Ascending aorta (tissue), 2 donors: ENCODE measurements at regions not wholly inside any gene's neighbourhood (a gene's known extent, or its start where the extent isn't known, plus 50 kb on each side); places are given as distances from the start of the nearest gene placed in this dataset.

Experiments used
- DNase-seq, 2 donors: peaks; one replicate each; pipeline ENCODE4 v3.0.0-alpha.2; 2019; ENCODE audit warnings: low spot score in 2 of 2
- H3K27ac ChIP-seq, 2 donors: fragments of 200-600 bp; sonication (generic); one replicate each; pipeline ENCODE4 v1.5.1; 2016 to 2017; ENCODE audit warnings: mild to moderate bottlenecking in 1 of 2
- H3K27me3 ChIP-seq: fragments of 200-600 bp; sonication (generic); one replicate; pipeline ENCODE4 v1.5.1; 2017
- H3K36me3 ChIP-seq, 2 donors: fragments of 200-600 bp; sonication (generic); one replicate each; pipeline ENCODE4 v1.5.1; 2016
- H3K4me1 ChIP-seq, 2 donors: fragments of 200-600 bp; sonication (generic); one replicate each; pipeline ENCODE4 v1.5.1; 2016 to 2017; ENCODE audit warnings: mild to moderate bottlenecking in 1 of 2
- H3K4me3 ChIP-seq, 2 donors: fragments of 200-600 bp; sonication (generic); one replicate each; pipeline ENCODE4 v1.5.1; 2016 to 2017; ENCODE audit warnings: mild to moderate bottlenecking in 1 of 2
- H3K9me3 ChIP-seq, 2 donors: fragments of 200-600 bp; sonication (generic); one replicate each; pipeline ENCODE4 v1.5.1; 2016
- CTCF ChIP-seq, 3 experiments: fragments of 200-600 bp in 2 of 3; fragments of 450-650 bp in 1 of 3; sonication (generic) in 2 of 3; IDR thresholded peaks; one replicate each; pipeline ENCODE4 v1.5.1; 2016 to 2019; ENCODE audit warnings: antibody characterized with exemption in 3 of 3, mild to moderate bottlenecking in 1 of 3, moderate library complexity in 1 of 3
- intact Hi-C: fragments of 100-400 bp; cut with DNase I; formaldehyde crosslinking; loops from one replicate; pipeline ENCODE4 v1.15.1; 2023

DNA sequence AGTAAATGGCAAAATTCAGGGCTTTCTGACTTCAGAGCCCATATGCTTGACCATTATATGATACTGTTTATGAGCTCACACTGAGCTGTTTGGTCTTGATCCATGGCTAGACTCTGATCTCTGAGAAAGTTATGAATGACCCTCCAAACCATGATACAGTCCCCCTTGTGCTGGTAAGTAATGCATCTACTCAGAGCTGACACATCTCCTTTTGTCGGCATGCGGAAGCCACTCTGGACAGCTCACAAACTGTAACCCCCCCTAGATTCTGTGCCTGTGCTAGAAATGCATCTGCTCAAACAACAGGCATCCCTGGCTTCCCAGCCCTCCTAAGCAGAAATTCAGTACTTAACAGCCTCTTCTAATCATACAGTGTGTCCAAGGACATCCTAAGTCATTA, 150.8 kb upstream of the RAG2 start:
- Histone ChIP-seq H3K4me3 (no peak overlapping the region), H3K4me1 (peaks cover 0 to 4% of the 10 kb centered on the region in 2 donors), H3K27ac (no peak overlapping the region), H3K36me3 (no peaks in the 10 kb centered on the region), H3K9me3 (no peaks in the 10 kb centered on the region), H3K27me3 (no peaks in the 10 kb centered on the region)
- no peak for TF ChIP-seq CTCF (IDR thresholded peaks at IDR 0.05)
- no peak for DNase-seq
- intact Hi-C loops, result no loop called here

DNA sequence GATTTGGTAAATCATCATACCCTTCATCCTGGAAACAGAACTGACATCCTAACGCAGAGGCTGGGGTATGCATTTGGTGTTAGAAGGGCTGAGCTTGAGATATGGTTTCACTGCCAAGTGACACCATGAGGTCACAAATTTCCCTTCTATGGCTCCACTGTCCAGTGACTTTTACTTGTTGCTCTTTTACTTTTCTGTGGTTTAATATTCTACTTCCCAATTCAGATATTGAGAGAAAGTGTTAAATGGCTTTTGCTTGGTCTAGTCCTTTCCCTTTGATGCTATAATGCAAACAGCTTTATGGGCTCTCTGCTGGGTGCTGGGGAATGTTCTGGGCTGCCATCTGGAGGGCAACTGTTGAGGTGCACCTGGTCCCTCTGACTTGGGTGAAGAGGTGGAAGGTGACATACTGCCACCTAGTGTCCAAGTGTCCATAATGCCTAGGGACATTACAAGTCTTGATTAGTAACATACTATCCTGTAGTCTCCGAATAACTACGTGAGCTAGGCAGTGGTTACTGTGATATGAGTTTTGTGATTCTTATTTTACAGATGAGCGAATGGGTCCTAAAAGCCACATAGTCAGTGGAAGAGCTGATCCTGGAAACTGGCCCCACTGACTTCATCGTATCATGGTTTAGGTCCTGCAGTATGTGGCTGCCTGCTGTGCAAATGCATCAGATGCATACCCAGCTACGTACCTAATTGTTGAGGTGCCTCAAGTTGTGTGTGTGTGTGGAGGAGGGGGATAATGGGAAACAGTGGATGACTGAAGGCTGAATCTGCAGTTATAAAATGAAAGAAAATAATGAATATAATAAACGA, 149.1 kb upstream of the RAG2 start:
- Histone ChIP-seq H3K4me1 (peaks cover 0 to 4% of the 10 kb centered on the region in 2 donors), H3K4me3 (no peak overlapping the region), H3K27ac (no peak overlapping the region), H3K36me3 (no peaks in the 10 kb centered on the region), H3K9me3 (no peaks in the 10 kb centered on the region), H3K27me3 (no peaks in the 10 kb centered on the region)
- peak; percentile 82 to 98 (median 93) for TF ChIP-seq CTCF (IDR thresholded peaks at IDR 0.05)
- DNase-seq, result peak; percentile 38 to 92
- intact Hi-C loops, result loop anchor here (1.0 kb wide), 2 partner anchors 45 to 183 kb away; no protein-coding TSS in a partner anchor

GRCh38 chr11:36744375-36745168, 146.5 kb upstream of the RAG2 start:
- H3K27me3 ChIP-seq, result no peaks in the 10 kb centered on the region
- peak; percentile 57 to 81 (median 75) for TF ChIP-seq CTCF (IDR thresholded peaks at IDR 0.05)
- peaks cover 0 to 4% of the 10 kb centered on the region in 2 donors for H3K4me1 ChIP-seq
- peak overlapping the region in 1 of 2 donors; percentile 37 for H3K27ac ChIP-seq
- H3K9me3 ChIP-seq, result no peaks in the 10 kb centered on the region
- H3K36me3 ChIP-seq, result no peaks in the 10 kb centered on the region
- H3K4me3 ChIP-seq, result peak overlapping the region; percentile 7 to 46
- intact Hi-C loops, result loop anchor here (5.0 kb wide), 1 partner anchor 237 kb away; no protein-coding TSS in a partner anchor
- DNase-seq, result peak; percentile 18 to 92

DNA sequence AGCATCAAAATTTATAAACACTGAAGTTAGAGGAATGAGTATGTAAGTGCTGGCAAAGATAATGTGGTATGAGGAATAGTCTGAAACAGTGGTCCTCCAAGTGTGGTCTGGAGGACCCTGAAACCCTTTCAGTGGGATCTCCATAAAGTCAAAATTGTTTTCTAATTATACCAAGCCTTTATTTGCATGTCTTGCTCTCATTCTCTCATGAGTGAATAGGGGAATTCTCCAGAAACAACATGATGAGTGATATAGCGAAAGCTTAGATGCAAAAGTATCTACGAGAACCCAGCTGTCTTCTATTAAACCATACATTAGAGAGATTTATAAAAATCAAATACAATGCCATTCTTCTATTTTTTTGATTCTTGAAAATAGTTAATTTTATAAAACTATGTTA, 145.0 kb upstream of the RAG2 start:
- DNase-seq, result no peak

More for the DNA sequence above, 145.0 kb upstream of the RAG2 start:
- no peaks in the 10 kb centered on the region for H3K27me3 ChIP-seq
- H3K27ac ChIP-seq, result no peak overlapping the region
- H3K4me1 ChIP-seq, result peaks cover 0 to 4% of the 10 kb centered on the region in 2 donors
- H3K4me3 ChIP-seq, result no peak overlapping the region
- TF ChIP-seq CTCF (IDR thresholded peaks at IDR 0.05), result no peak
- intact Hi-C loops, result loop anchor here (5.0 kb wide), 1 partner anchor 236 kb away; no protein-coding TSS in a partner anchor
- no peaks in the 10 kb centered on the region for H3K9me3 ChIP-seq
- no peaks in the 10 kb centered on the region for H3K36me3 ChIP-seq
